EH (cell line): ENCODE measurements at regions not wholly inside any gene's neighbourhood (a gene's known extent, or its start where the extent isn't known, plus 50 kb on each side); places are given as distances from the start of the nearest gene placed in this dataset.
"Not testable (repeated sequence)": the region's sequence is repeated elsewhere in the genome, so short reads cannot be mapped to it uniquely, and the experiment has no call there.

Experiments used
- DNase-seq: peaks from one replicate; pipeline ENCODE4 v3.0.0-alpha.2; 2015; ENCODE audit warnings: low read depth

- no peak for DNase-seq
Observed at GRCh38 chr3:147471741-147472140, 62.6 kb downstream of the ZIC1 start.

GRCh38 chr3:147472846-147473245 is 63.7 kb downstream of the ZIC1 start:
- no peak for DNase-seq

- no peak for DNase-seq
Observed at GRCh38 chr3:147483145-147483544, 74.0 kb downstream of the ZIC1 start.

GRCh38 chr3:147483578-147483977 is 74.4 kb downstream of the ZIC1 start:
- no peak for DNase-seq

- DNase-seq, result no peak
Observed at GRCh38 chr3:147493065-147493464, 83.9 kb downstream of the ZIC1 start.

GRCh38 chr3:147493666-147494065 is 84.5 kb downstream of the ZIC1 start:
- no peak for DNase-seq

- DNase-seq, result no peak
Observed at GRCh38 chr3:147497286-147497685, 88.1 kb downstream of the ZIC1 start.

GRCh38 chr3:147507638-147508286 is 98.6 kb downstream of the ZIC1 start:
- no peak for DNase-seq

GRCh38 chr3:147509448-147509847 is 100.3 kb downstream of the ZIC1 start:
- DNase-seq, result no peak

- no peak for DNase-seq
Observed at GRCh38 chr3:147513785-147514184, 104.6 kb downstream of the ZIC1 start.

- DNase-seq, result no peak
Observed at GRCh38 chr3:147514366-147515160, 105.4 kb downstream of the ZIC1 start.

- no peak for DNase-seq
Observed at GRCh38 chr3:147518465-147518864, 109.3 kb downstream of the ZIC1 start.

- peak; percentile 46 for DNase-seq
Observed at GRCh38 chr3:147521646-147522045, 112.5 kb downstream of the ZIC1 start.

GRCh38 chr3:147522780-147523179 is 113.6 kb downstream of the ZIC1 start:
- DNase-seq, result not testable (repeated sequence)

GRCh38 chr3:147529551-147529950 is 120.4 kb downstream of the ZIC1 start:
- DNase-seq, result no peak

GRCh38 chr3:147538034-147538433 is 128.9 kb downstream of the ZIC1 start:
- no peak for DNase-seq

- DNase-seq, result no peak
Observed at GRCh38 chr3:147540921-147541320, 131.8 kb downstream of the ZIC1 start.

- DNase-seq, result no peak
Observed at GRCh38 chr3:147544290-147544689, 135.1 kb downstream of the ZIC1 start.

GRCh38 chr3:147551491-147551890 is 142.3 kb downstream of the ZIC1 start:
- no peak for DNase-seq

GRCh38 chr3:147554332-147554731 is 145.2 kb downstream of the ZIC1 start:
- DNase-seq, result no peak

GRCh38 chr3:147572970-147573340 is 163.8 kb downstream of the ZIC1 start:
- DNase-seq, result peak; percentile 9

GRCh38 chr3:147574621-147575020 is 165.5 kb downstream of the ZIC1 start:
- no peak for DNase-seq

GRCh38 chr3:147575391-147575790 is 166.2 kb downstream of the ZIC1 start:
- no peak for DNase-seq

GRCh38 chr3:147582642-147583041 is 173.5 kb downstream of the ZIC1 start:
- no peak for DNase-seq
